ENCODE measurements at regions not wholly inside any gene's neighbourhood (a gene's known extent, or its start where the extent isn't known, plus 50 kb on each side); places are given as distances from the start of the nearest gene placed in this dataset.

- no peak for TF ChIP-seq FOXJ3 (CRISPR knock-in tag; IDR thresholded peaks at IDR 0.05)
Measured at GRCh38 chr3:106881186-106881585, 496.1 kb upstream of the CCDC54 start (continued).

GRCh38 chr3:106882297-106882696 is 494.9 kb upstream of the CCDC54 start:
- DNase-seq, result no peak
- Histone ChIP-seq H3K9ac (no peak overlapping the region), H3K27ac (ENCODE audit: low read depth in 2 of 2, low read length in 1 of 2) (no peak overlapping the region), H3K36me3 (replicated peaks in 1 of 2; ENCODE audit: control insufficient read depth in 1 of 2, insufficient read depth in 2 of 2, low read length in 1 of 2) (peaks cover 0 to 3% of the 10 kb centered on the region in 2 experiments), H3K4me2 (no peak overlapping the region), H3K79me2 (ENCODE audit: insufficient read depth) (no peaks in the 10 kb centered on the region), H4K20me1 (ENCODE audit: insufficient read depth) (no peaks in the 10 kb centered on the region), H3K9me3 (no peaks in the 10 kb centered on the region), H3K9me2 (no peaks in the 10 kb centered on the region), H2AFZ (ENCODE audit: low read depth) (no peak overlapping the region), H3K4me3 (ENCODE audit: low read depth in 2 of 2, low read length in 1 of 2) (no peak overlapping the region), H3K27me3 (ENCODE audit: insufficient read depth) (no peaks in the 10 kb centered on the region), H3F3A (replicated peaks; ENCODE audit: insufficient read depth) (no peaks in the 10 kb centered on the region), H3K4me1 (ENCODE audit: control insufficient read depth in 1 of 2, insufficient read depth in 2 of 2, low read depth in 1 of 2, low read length in 1 of 2) (no peaks in the 10 kb centered on the region)
- ChIA-PET POLR2A (no interaction called here), CTCF (no interaction called here)
- TF ChIP-seq FOSL2 (IDR thresholded peaks at IDR 0.05; ENCODE audit: borderline replicate concordance, low read depth) (no peak), USF2 (IDR thresholded peaks at IDR 0.05; ENCODE audit: borderline replicate concordance, low read depth, low read length) (no peak)
- 49% methylated on average over 2 of the region's 2 CpGs for WGBS (ENCODE audit: low lambda C conversion rate)

GRCh38 chr3:106906074-106906473 is 471.2 kb upstream of the CCDC54 start:
- H3K79me2 ChIP-seq (ENCODE audit: insufficient read depth), result no peaks in the 10 kb centered on the region
- H4K20me1 ChIP-seq (ENCODE audit: insufficient read depth), result no peaks in the 10 kb centered on the region
- H3K27ac ChIP-seq (ENCODE audit: low read depth in 2 of 2, low read length in 1 of 2), result no peak overlapping the region
- no peaks in the 10 kb centered on the region for H3F3A ChIP-seq (replicated peaks; ENCODE audit: insufficient read depth)
- CTCF ChIA-PET, result no interaction called here
- TF ChIP-seq JUND (IDR thresholded peaks at IDR 0.05) (no peak), MEF2A (IDR thresholded peaks at IDR 0.05; ENCODE audit: borderline replicate concordance, low read depth) (no peak), SMC3 (IDR thresholded peaks at IDR 0.05; ENCODE audit: low read depth, low read length) (no peak), MAX (IDR thresholded peaks at IDR 0.05; ENCODE audit: low read depth) (no peak), NFIC (IDR thresholded peaks at IDR 0.05; ENCODE audit: borderline replicate concordance) (no peak), MXI1 (IDR thresholded peaks at IDR 0.05; ENCODE audit: low read depth, low read length) (no peak)
- H3K9me2 ChIP-seq, result no peaks in the 10 kb centered on the region
- H3K4me3 ChIP-seq (ENCODE audit: low read depth in 2 of 2, low read length in 1 of 2), result no peak overlapping the region
- DNase-seq, result no peak
- no peaks in the 10 kb centered on the region for H3K4me1 ChIP-seq (ENCODE audit: control insufficient read depth in 1 of 2, insufficient read depth in 2 of 2, low read depth in 1 of 2, low read length in 1 of 2)
- POLR2A ChIA-PET, result no interaction called here
- no peaks in the 10 kb centered on the region for H3K36me3 ChIP-seq (replicated peaks in 1 of 2; ENCODE audit: control insufficient read depth in 1 of 2, insufficient read depth in 2 of 2, low read length in 1 of 2)
- no peaks in the 10 kb centered on the region for H3K9me3 ChIP-seq
- H2AFZ ChIP-seq (ENCODE audit: low read depth), result no peak overlapping the region
- H3K27me3 ChIP-seq (ENCODE audit: insufficient read depth), result no peaks in the 10 kb centered on the region
- no peak overlapping the region for H3K9ac ChIP-seq
- 41% methylated on average over 4 of the region's 4 CpGs for WGBS (ENCODE audit: low lambda C conversion rate)
- no peak overlapping the region for H3K4me2 ChIP-seq

Data from SK-N-SH (cell line).